SU-DHL-6 (cell line): ENCODE measurements at regions not wholly inside any gene's neighbourhood (a gene's known extent, or its start where the extent isn't known, plus 50 kb on each side); places are given as distances from the start of the nearest gene placed in this dataset.

Experiments
- H2AFZ ChIP-seq: fragments of 200-600 bp; sonication (generic); 2 replicates; pipeline ENCODE4 v1.6.1; 2014; ENCODE audit warnings: low read depth, mild to moderate bottlenecking, moderate library complexity, mixed read lengths, antibody characterized with exemption, low read length; ENCODE audit not compliant: severe bottlenecking
- H3F3A ChIP-seq: fragments of 200-600 bp; shearing (Covaris generic); 2 replicates; pipeline ENCODE4 v1.6.0; 2016; ENCODE audit warnings: antibody characterized with exemption, mild to moderate bottlenecking; ENCODE audit not compliant: insufficient read depth
- H3K27ac ChIP-seq: fragments of 200-600 bp; sonication (generic); 2 replicates; pipeline ENCODE4 v1.5.1; 2016; ENCODE audit warnings: low read depth, mild to moderate bottlenecking, low read length, moderate library complexity, mixed read lengths
- H3K27me3 ChIP-seq: fragments of 200-600 bp; sonication (generic), shearing (Covaris generic); 2 replicates; pipeline ENCODE4 v1.6.0; 2014; ENCODE audit warnings: mild to moderate bottlenecking, low read length
- H3K36me3 ChIP-seq: fragments of 200-600 bp; sonication (generic); 2 replicates; pipeline ENCODE4 v1.6.1; 2014; ENCODE audit warnings: mild to moderate bottlenecking, low read length, mixed read lengths
- H3K4me2 ChIP-seq: fragments of 300-600, 200-600 bp; shearing (Covaris generic), sonication (generic); 2 replicates; pipeline ENCODE4 v1.6.0; 2014; ENCODE audit warnings: low read length, low read depth, mild to moderate bottlenecking; ENCODE audit not compliant: poor library complexity, severe bottlenecking
- H3K4me3 ChIP-seq: fragments of 200-600 bp; sonication (generic); 2 replicates; pipeline ENCODE4 v1.5.1; 2014; ENCODE audit warnings: antibody characterized with exemption, low read length, mild to moderate bottlenecking, mixed read lengths; ENCODE audit not compliant: insufficient read depth, poor library complexity, severe bottlenecking
- H3K79me2 ChIP-seq: fragments of 200-600 bp; sonication (generic); 2 replicates; pipeline ENCODE4 v1.6.1; 2014; ENCODE audit warnings: mild to moderate bottlenecking, low read length, moderate library complexity; ENCODE audit not compliant: insufficient read depth
- H3K9ac ChIP-seq: fragments of 200-600 bp; sonication (generic); 2 replicates; pipeline ENCODE4 v1.7.0; 2014; ENCODE audit warnings: mild to moderate bottlenecking, low read length
- H3K9me2 ChIP-seq: fragments of 200-600 bp; sonication (generic); replicated peaks from 2 replicates; pipeline ENCODE4 v1.6.1; 2014; ENCODE audit warnings: low read length; ENCODE audit not compliant: insufficient read depth
- H3K9me3 ChIP-seq: fragments of 200-600 bp; sonication (generic); 2 replicates; pipeline ENCODE4 v1.6.1; 2014; ENCODE audit warnings: low read length, mixed read lengths; ENCODE audit not compliant: insufficient read depth
- H4K20me1 ChIP-seq: fragments of 200-600 bp; sonication (generic); 2 replicates; pipeline ENCODE4 v1.6.1; 2014; ENCODE audit warnings: low read depth, mild to moderate bottlenecking, antibody characterized with exemption, low read length, moderate library complexity, mixed read lengths
- EZH2phosphoT487 ChIP-seq: fragments of 200-600 bp; sonication (generic), shearing (Covaris generic); conservative IDR thresholded peaks from 2 replicates; pipeline ENCODE4 v1.6.1; 2018; ENCODE audit warnings: mild to moderate bottlenecking, antibody characterized with exemption, low read length, moderate library complexity, mixed read lengths
- TF ChIP-seq, protein P1 (sequence below): fragments of 200-600 bp; sonication (generic); IDR thresholded peaks from one replicate; pipeline ENCODE4 v1.5.1; 2017; ENCODE audit warnings: antibody characterized with exemption, mild to moderate bottlenecking, low read length, moderate library complexity; ENCODE audit not compliant: insufficient read depth, poor library complexity, severe bottlenecking

GRCh38 chr3:44003801-44004200, 237.9 kb upstream of the TOPAZ1 start:
- Histone ChIP-seq H3K27ac (no peak overlapping the region), H3K79me2 (peaks cover 88% of the 10 kb centered on the region), H3K4me2 (no peak overlapping the region), H3K4me3 (no peak overlapping the region), H3K9me3 (no peaks in the 10 kb centered on the region), H3K9ac (no peak overlapping the region), H4K20me1 (no peaks in the 10 kb centered on the region; the same call in 1 of the 2 replicates), H3K36me3 (0 out of 2 replicates have a peak, but pooled peaks cover 6% of the 10 kb centered on the region), H3K27me3 (no peaks in the 10 kb centered on the region), H3K9me2 (no peaks in the 10 kb centered on the region), H3F3A (peaks cover 10% of the 10 kb centered on the region; the same call in 1 of the 2 replicates), H2AFZ (no peak overlapping the region)
- TF ChIP-seq, protein P1, sequence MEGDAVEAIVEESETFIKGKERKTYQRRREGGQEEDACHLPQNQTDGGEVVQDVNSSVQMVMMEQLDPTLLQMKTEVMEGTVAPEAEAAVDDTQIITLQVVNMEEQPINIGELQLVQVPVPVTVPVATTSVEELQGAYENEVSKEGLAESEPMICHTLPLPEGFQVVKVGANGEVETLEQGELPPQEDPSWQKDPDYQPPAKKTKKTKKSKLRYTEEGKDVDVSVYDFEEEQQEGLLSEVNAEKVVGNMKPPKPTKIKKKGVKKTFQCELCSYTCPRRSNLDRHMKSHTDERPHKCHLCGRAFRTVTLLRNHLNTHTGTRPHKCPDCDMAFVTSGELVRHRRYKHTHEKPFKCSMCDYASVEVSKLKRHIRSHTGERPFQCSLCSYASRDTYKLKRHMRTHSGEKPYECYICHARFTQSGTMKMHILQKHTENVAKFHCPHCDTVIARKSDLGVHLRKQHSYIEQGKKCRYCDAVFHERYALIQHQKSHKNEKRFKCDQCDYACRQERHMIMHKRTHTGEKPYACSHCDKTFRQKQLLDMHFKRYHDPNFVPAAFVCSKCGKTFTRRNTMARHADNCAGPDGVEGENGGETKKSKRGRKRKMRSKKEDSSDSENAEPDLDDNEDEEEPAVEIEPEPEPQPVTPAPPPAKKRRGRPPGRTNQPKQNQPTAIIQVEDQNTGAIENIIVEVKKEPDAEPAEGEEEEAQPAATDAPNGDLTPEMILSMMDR: no peak
- no peak for TF ChIP-seq EZH2phosphoT487

DNA sequence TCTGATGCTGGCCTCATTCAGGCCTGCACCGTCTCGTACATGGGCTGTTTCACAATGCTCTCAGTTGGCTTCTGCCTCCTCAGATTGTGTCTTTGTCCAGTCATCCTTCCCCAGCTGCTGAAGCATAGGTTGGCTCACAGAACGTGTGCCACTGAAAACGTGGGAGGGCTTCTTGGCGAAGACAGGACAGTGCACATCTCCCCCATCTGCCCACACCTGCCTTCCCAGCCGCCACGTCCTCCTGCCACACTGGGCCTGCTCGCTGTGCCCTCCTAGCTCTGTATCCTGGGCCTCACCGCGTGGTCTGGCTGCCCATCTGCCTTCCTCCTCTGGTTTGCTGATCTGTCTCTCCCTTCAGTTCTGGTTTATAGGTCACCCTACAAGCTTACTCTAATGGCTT, 230.0 kb upstream of the TOPAZ1 start:
- Histone ChIP-seq H3K36me3 (0 out of 2 replicates have a peak, but pooled peaks cover 3% of the 10 kb centered on the region), H3K9me3 (no peaks in the 10 kb centered on the region), H3F3A (no peaks in the 10 kb centered on the region), H3K9ac (no peak overlapping the region), H3K4me3 (no peak overlapping the region), H3K4me2 (no peak overlapping the region), H3K27ac (no peak overlapping the region), H3K27me3 (no peaks in the 10 kb centered on the region), H4K20me1 (no peaks in the 10 kb centered on the region), H3K79me2 (peaks cover 19% of the 10 kb centered on the region), H2AFZ (no peak overlapping the region), H3K9me2 (no peaks in the 10 kb centered on the region)
- no peak for TF ChIP-seq EZH2phosphoT487
- TF ChIP-seq, protein P1: no peak

- Histone ChIP-seq H3K9ac (no peak overlapping the region), H3K27me3 (no peaks in the 10 kb centered on the region), H3K79me2 (peaks cover 13% of the 10 kb centered on the region)
Measured at GRCh38 chr3:44012160-44012899, 229.4 kb upstream of the TOPAZ1 start.

More at GRCh38 chr3:44012160-44012899, 229.4 kb upstream of the TOPAZ1 start:
- H3K9me2 ChIP-seq: no peaks in the 10 kb centered on the region
- TF ChIP-seq EZH2phosphoT487: no peak
- TF ChIP-seq, protein P1: no peak
- no peak overlapping the region for H2AFZ ChIP-seq
- no peak overlapping the region for H3K4me2 ChIP-seq
- no peaks in the 10 kb centered on the region for H3F3A ChIP-seq
- H3K27ac ChIP-seq: no peak overlapping the region
- H3K9me3 ChIP-seq: no peaks in the 10 kb centered on the region
- no peaks in the 10 kb centered on the region for H3K36me3 ChIP-seq
- no peaks in the 10 kb centered on the region for H4K20me1 ChIP-seq
- no peak overlapping the region for H3K4me3 ChIP-seq
